HCEC 1CT (cell line): ENCODE measurements at regions not wholly inside any gene's neighbourhood (a gene's known extent, or its start where the extent isn't known, plus 50 kb on each side); places are given as distances from the start of the nearest gene placed in this dataset.
A peak's percentile ranks its signal among the peaks of the same experiment; 100 is the strongest.

Experiments
- DNase-seq: peaks from one replicate; pipeline ENCODE4 v3.0.0-alpha.2; 2017

- no peak for DNase-seq
Measured at GRCh38 chr5:93048858-93049257, 532.2 kb downstream of the NR2F1-AS1 start.

- no peak for DNase-seq
Measured at GRCh38 chr5:93044859-93045666, 536.0 kb downstream of the NR2F1-AS1 start.

GRCh38 chr5:93039888-93040287, 541.1 kb downstream of the NR2F1-AS1 start:
- no peak for DNase-seq

- no peak for DNase-seq
Measured at GRCh38 chr5:93034621-93035590, 546.1 kb downstream of the NR2F1-AS1 start.

- peak; percentile 22 for DNase-seq
Measured at GRCh38 chr5:93022796-93023447, 558.1 kb downstream of the NR2F1-AS1 start.

GRCh38 chr5:93022211-93022610, 558.8 kb downstream of the NR2F1-AS1 start:
- DNase-seq, result no peak

GRCh38 chr5:93019896-93020295, 561.1 kb downstream of the NR2F1-AS1 start:
- no peak for DNase-seq

GRCh38 chr5:93018461-93018860, 562.6 kb downstream of the NR2F1-AS1 start:
- peak; percentile 50 for DNase-seq

GRCh38 chr5:93017849-93018248, 563.2 kb downstream of the NR2F1-AS1 start:
- DNase-seq, result peak; percentile 78

- no peak for DNase-seq
Measured at GRCh38 chr5:93017376-93017775, 563.6 kb downstream of the NR2F1-AS1 start.

- no peak for DNase-seq
Measured at GRCh38 chr5:93010616-93011015, 570.4 kb downstream of the NR2F1-AS1 start.

- no peak for DNase-seq
Measured at GRCh38 chr5:93010037-93010436, 571.0 kb downstream of the NR2F1-AS1 start.

- no peak for DNase-seq
Measured at GRCh38 chr5:93008502-93009207, 572.4 kb downstream of the NR2F1-AS1 start.

- peak; percentile 43 for DNase-seq
Measured at GRCh38 chr5:93006915-93007314, 574.1 kb downstream of the NR2F1-AS1 start.

GRCh38 chr5:92998456-92998855, 582.6 kb downstream of the NR2F1-AS1 start:
- peak; percentile 4 for DNase-seq

- no peak for DNase-seq
Measured at GRCh38 chr5:92994392-92994791, 586.6 kb downstream of the NR2F1-AS1 start.

GRCh38 chr5:92992073-92992472, 588.9 kb downstream of the NR2F1-AS1 start:
- no peak for DNase-seq

- no peak for DNase-seq
Measured at GRCh38 chr5:92991581-92992067, 589.4 kb downstream of the NR2F1-AS1 start.

- no peak for DNase-seq
Measured at GRCh38 chr5:92990771-92991170, 590.2 kb downstream of the NR2F1-AS1 start.

GRCh38 chr5:92981001-92981400, 600.0 kb downstream of the NR2F1-AS1 start:
- no peak for DNase-seq

GRCh38 chr5:92980491-92980890, 600.5 kb downstream of the NR2F1-AS1 start:
- no peak for DNase-seq

GRCh38 chr5:92979716-92980115, 601.3 kb downstream of the NR2F1-AS1 start:
- DNase-seq, result no peak
